HEK293 (cell line): ENCODE measurements at regions not wholly inside any gene's neighbourhood (a gene's known extent, or its start where the extent isn't known, plus 50 kb on each side); places are given as distances from the start of the nearest gene placed in this dataset.

Experiments
- CTCF ChIA-PET: fragments of 350-600 bp; formaldehyde crosslinking; extraction: SDS; loops from one replicate; lab custom pipeline; 2021; ENCODE audit warnings: antibody characterized with exemption; lab: Yijun Ruan, JAX
- POLR2A ChIA-PET: fragments of 300-600 bp; formaldehyde crosslinking; extraction: SDS; loops from one replicate; lab custom pipeline; 2020; ENCODE audit warnings: antibody characterized with exemption, inconsistent platforms; lab: Yijun Ruan, JAX
- H3K27ac ChIP-seq: fragments of 200-500 bp; sonication (Bioruptor generic); 2 replicates; pipeline ENCODE4 v1.5.1; 2014; ENCODE audit warnings: low read depth, low read length, control low read depth, inconsistent platforms; ENCODE audit errors: extremely low read depth
- H3K36me3 ChIP-seq, 2 experiments: fragments of 200-500 bp in 1 of 2; sonication (Bioruptor generic) in 1 of 2; 1 replicate in 1 of 2; 2 replicates in 1 of 2; pipeline ENCODE4 v1.5.1; 2014 to 2017; ENCODE audit warnings: inconsistent platforms in 2 of 2, low read length in 2 of 2; ENCODE audit not compliant: control insufficient read depth in 2 of 2, insufficient read depth in 1 of 2
- H3K4me1 ChIP-seq: fragments of 200-500 bp; sonication (Bioruptor generic); 2 replicates; pipeline ENCODE4 v1.5.1; 2014; ENCODE audit warnings: mild to moderate bottlenecking, low read length, inconsistent platforms; ENCODE audit not compliant: control insufficient read depth, insufficient read depth
- H3K4me3 ChIP-seq: 2 replicates; pipeline ENCODE4 v1.5.1; 2011; ENCODE audit warnings: low read depth, mild to moderate bottlenecking, control low read depth, low read length, moderate library complexity
- H3K9me3 ChIP-seq: fragments of 200-500 bp; sonication (Bioruptor generic); 2 replicates; pipeline ENCODE4 v1.5.1; 2014; ENCODE audit warnings: low read depth, low read length, inconsistent platforms; ENCODE audit not compliant: control insufficient read depth, insufficient read depth
- GLI2 ChIP-seq: fragments of 450-650 bp; formaldehyde crosslinking; IDR thresholded peaks from 2 replicates; pipeline ENCODE4; 2017; ENCODE audit warnings: missing biosample characterization, missing genetic modification characterization, low read depth, borderline replicate concordance
- HOXD13 ChIP-seq: sonication (generic); formaldehyde crosslinking; IDR thresholded peaks from 2 replicates; pipeline ENCODE4 v1.8.0; 2022; ENCODE audit warnings: missing genetic modification reagents, borderline replicate concordance
- MEIS1 ChIP-seq: sonication (generic); formaldehyde crosslinking; IDR thresholded peaks from 2 replicates; pipeline ENCODE4 v1.8.1; 2022; ENCODE audit warnings: missing genetic modification reagents, mild to moderate bottlenecking, borderline replicate concordance
- REPIN1 ChIP-seq: fragments of 450-650 bp; formaldehyde crosslinking; IDR thresholded peaks from 2 replicates; pipeline ENCODE4 v1.5.1; 2017; ENCODE audit warnings: missing biosample characterization, missing genetic modification characterization, low read depth
- TRIM28 ChIP-seq: IDR thresholded peaks from 2 replicates; pipeline ENCODE4 v1.6.1; 2011; ENCODE audit warnings: low read length, control low read depth, borderline replicate concordance
- ZNF138 ChIP-seq: fragments of 450-650 bp; formaldehyde crosslinking; IDR thresholded peaks from 2 replicates; pipeline ENCODE4 v1.5.1; 2016; ENCODE audit warnings: missing biosample characterization, missing genetic modification characterization, borderline replicate concordance
- ZNF148 ChIP-seq: fragments of 450-650 bp; formaldehyde crosslinking; IDR thresholded peaks from 2 replicates; pipeline ENCODE4 v1.5.0; 2017; ENCODE audit warnings: missing biosample characterization, missing genetic modification characterization, borderline replicate concordance
- ZNF155 ChIP-seq: fragments of 450-650 bp; formaldehyde crosslinking; IDR thresholded peaks from 2 replicates; pipeline ENCODE4 v1.5.1; 2016; ENCODE audit warnings: missing biosample characterization, missing genetic modification characterization
- ZNF174 ChIP-seq: fragments of 450-650 bp; formaldehyde crosslinking; IDR thresholded peaks from 2 replicates; pipeline ENCODE4 v1.5.0; 2017; ENCODE audit warnings: missing biosample characterization, mild to moderate bottlenecking, missing genetic modification characterization
- ZNF211 ChIP-seq: fragments of 450-650 bp; formaldehyde crosslinking; IDR thresholded peaks from 2 replicates; pipeline ENCODE4 v1.5.1; 2016; ENCODE audit warnings: low read depth, missing biosample characterization, missing genetic modification characterization
- ZNF23 ChIP-seq: fragments of 450-650 bp; formaldehyde crosslinking; IDR thresholded peaks from 2 replicates; pipeline ENCODE4 v1.5.1; 2016; ENCODE audit warnings: missing biosample characterization, missing genetic modification characterization, borderline replicate concordance
- ZNF391 ChIP-seq: fragments of 450-650 bp; formaldehyde crosslinking; IDR thresholded peaks from 2 replicates; pipeline ENCODE4 v1.5.1; 2016; ENCODE audit warnings: low read depth, missing biosample characterization, missing genetic modification characterization, borderline replicate concordance
- ZNF560 ChIP-seq: fragments of 450-650 bp; formaldehyde crosslinking; IDR thresholded peaks from 2 replicates; pipeline ENCODE4 v1.5.1; 2017; ENCODE audit warnings: missing biosample characterization, missing genetic modification characterization, borderline replicate concordance
- ZNF626 ChIP-seq: fragments of 450-650 bp; sonication (Bioruptor Pico); formaldehyde crosslinking; IDR thresholded peaks from 2 replicates; pipeline ENCODE4 v1.5.1; 2018; ENCODE audit warnings: missing biosample characterization, missing genetic modification characterization, inconsistent platforms
- ZSCAN30 ChIP-seq: fragments of 450-650 bp; IDR thresholded peaks from 2 replicates; pipeline ENCODE4 v1.5.1; 2018; ENCODE audit warnings: missing biosample characterization, mild to moderate bottlenecking, missing genetic modification characterization, moderate library complexity
- TF ChIP-seq, protein P1 (sequence below): fragments of 450-650 bp; formaldehyde crosslinking; IDR thresholded peaks from 2 replicates; pipeline ENCODE4 v1.5.1; 2016; ENCODE audit warnings: missing biosample characterization, missing genetic modification characterization
- TF ChIP-seq, protein P2 (sequence below): fragments of 450-650 bp; formaldehyde crosslinking; IDR thresholded peaks from 2 replicates; pipeline ENCODE4 v1.5.1; 2016; ENCODE audit warnings: missing biosample characterization, missing genetic modification characterization
- TF ChIP-seq, protein P3 (sequence below): fragments of 450-650 bp; formaldehyde crosslinking; IDR thresholded peaks from 2 replicates; pipeline ENCODE4 v1.5.1; 2016; ENCODE audit warnings: missing biosample characterization, missing genetic modification characterization, borderline replicate concordance

DNA sequence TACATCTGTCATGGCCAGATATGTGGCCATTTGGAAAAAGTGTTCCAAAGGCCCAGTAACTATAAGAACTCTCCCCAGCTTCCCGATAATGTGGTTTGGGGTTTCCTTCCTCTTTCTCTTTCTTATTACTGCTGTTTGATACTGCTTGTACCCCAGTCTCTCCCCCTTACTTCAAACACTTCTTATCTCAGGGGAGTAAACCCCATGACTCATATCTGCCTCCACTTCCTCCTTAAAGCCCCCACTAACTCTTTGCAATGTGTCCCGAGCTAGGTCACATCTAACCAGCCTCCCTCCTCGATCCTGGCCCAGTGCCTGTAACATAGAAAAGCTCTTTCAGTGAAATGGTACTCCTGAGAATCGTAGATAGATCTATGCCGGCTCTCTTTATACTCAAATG lies 82.4 kb upstream of the STARD13 start:
- no peak for TF ChIP-seq MEIS1 (CRISPR knock-in tag)
- TF ChIP-seq TRIM28, result no peak
- TF ChIP-seq, protein P1, sequence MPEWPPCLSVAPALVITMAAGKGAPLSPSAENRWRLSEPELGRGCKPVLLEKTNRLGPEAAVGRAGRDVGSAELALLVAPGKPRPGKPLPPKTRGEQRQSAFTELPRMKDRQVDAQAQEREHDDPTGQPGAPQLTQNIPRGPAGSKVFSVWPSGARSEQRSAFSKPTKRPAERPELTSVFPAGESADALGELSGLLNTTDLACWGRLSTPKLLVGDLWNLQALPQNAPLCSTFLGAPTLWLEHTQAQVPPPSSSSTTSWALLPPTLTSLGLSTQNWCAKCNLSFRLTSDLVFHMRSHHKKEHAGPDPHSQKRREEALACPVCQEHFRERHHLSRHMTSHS, result no peak
- TF ChIP-seq, protein P2, sequence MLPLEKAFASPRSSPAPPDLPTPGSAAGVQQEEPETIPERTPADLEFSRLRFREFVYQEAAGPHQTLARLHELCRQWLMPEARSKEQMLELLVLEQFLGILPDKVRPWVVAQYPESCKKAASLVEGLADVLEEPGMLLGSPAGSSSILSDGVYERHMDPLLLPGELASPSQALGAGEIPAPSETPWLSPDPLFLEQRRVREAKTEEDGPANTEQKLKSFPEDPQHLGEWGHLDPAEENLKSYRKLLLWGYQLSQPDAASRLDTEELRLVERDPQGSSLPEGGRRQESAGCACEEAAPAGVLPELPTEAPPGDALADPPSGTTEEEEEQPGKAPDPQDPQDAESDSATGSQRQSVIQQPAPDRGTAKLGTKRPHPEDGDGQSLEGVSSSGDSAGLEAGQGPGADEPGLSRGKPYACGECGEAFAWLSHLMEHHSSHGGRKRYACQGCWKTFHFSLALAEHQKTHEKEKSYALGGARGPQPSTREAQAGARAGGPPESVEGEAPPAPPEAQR, result no peak
- TF ChIP-seq ZNF626 (tag by site-specific recombination), result no peak
- no peak for TF ChIP-seq ZNF174 (tag by site-specific recombination)
- TF ChIP-seq ZNF148 (tag by site-specific recombination), result no peak
- no peak for TF ChIP-seq ZNF155 (tag by site-specific recombination)
- TF ChIP-seq ZNF211, result no peak
- no peak for TF ChIP-seq ZNF23
- no peak for TF ChIP-seq GLI2 (tag by site-specific recombination)
- TF ChIP-seq, protein P3, sequence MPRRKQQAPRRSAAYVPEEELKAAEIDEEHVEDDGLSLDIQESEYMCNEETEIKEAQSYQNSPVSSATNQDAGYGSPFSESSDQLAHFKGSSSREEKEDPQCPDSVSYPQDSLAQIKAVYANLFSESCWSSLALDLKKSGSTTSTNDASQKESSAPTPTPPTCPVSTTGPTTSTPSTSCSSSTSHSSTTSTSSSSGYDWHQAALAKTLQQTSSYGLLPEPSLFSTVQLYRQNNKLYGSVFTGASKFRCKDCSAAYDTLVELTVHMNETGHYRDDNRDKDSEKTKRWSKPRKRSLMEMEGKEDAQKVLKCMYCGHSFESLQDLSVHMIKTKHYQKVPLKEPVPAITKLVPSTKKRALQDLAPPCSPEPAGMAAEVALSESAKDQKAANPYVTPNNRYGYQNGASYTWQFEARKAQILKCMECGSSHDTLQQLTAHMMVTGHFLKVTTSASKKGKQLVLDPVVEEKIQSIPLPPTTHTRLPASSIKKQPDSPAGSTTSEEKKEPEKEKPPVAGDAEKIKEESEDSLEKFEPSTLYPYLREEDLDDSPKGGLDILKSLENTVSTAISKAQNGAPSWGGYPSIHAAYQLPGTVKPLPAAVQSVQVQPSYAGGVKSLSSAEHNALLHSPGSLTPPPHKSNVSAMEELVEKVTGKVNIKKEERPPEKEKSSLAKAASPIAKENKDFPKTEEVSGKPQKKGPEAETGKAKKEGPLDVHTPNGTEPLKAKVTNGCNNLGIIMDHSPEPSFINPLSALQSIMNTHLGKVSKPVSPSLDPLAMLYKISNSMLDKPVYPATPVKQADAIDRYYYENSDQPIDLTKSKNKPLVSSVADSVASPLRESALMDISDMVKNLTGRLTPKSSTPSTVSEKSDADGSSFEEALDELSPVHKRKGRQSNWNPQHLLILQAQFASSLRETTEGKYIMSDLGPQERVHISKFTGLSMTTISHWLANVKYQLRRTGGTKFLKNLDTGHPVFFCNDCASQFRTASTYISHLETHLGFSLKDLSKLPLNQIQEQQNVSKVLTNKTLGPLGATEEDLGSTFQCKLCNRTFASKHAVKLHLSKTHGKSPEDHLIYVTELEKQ (tag by site-specific recombination), result no peak
- no peak for TF ChIP-seq ZNF560 (tag by site-specific recombination)
- TF ChIP-seq REPIN1 (tag by site-specific recombination), result no peak
- Histone ChIP-seq H3K4me3 (no peak overlapping the region), H3K36me3 (no peaks in the 10 kb centered on the region), H3K4me1 (no peaks in the 10 kb centered on the region), H3K27ac (no peak overlapping the region), H3K9me3 (no peaks in the 10 kb centered on the region)
- POLR2A ChIA-PET, result no interaction called here
- CTCF ChIA-PET, result no interaction called here

GRCh38 chr13:33369073-33369472 lies 83.5 kb upstream of the STARD13 start:
- H3K27ac ChIP-seq, result no peak overlapping the region
- no peaks in the 10 kb centered on the region for H3K9me3 ChIP-seq
- H3K36me3 ChIP-seq, result no peaks in the 10 kb centered on the region
- H3K4me3 ChIP-seq, result no peak overlapping the region
- POLR2A ChIA-PET, result no interaction called here
- CTCF ChIA-PET, result interaction anchor here (0.6 kb wide), 1 partner anchor 120 kb away, joined by 3 read pairs; no protein-coding TSS in a partner anchor
- TF ChIP-seq ZNF138 (tag by site-specific recombination) (no peak), ZSCAN30 (no peak), ZNF391 (no peak), HOXD13 (CRISPR knock-in tag) (no peak)
- no peaks in the 10 kb centered on the region for H3K4me1 ChIP-seq
